ENCODE measurements at regions not wholly inside any gene's neighbourhood (a gene's known extent, or its start where the extent isn't known, plus 50 kb on each side); places are given as distances from the start of the nearest gene placed in this dataset.

GRCh38 chr13:40028446-40028845, 373.0 kb downstream of the COG6 start:
- DNase-seq (ENCODE audit: low read depth), result no peak
- TF ChIP-seq POLR2A (IDR thresholded peaks at IDR 0.05; ENCODE audit: extremely low read depth, insufficient read length) (no peak), MYC (IDR thresholded peaks at IDR 0.05; ENCODE audit: low read depth, low read length) (no peak), MAX (IDR thresholded peaks at IDR 0.05; ENCODE audit: low read depth, low read length) (no peak), CTCF (IDR thresholded peaks at IDR 0.05; ENCODE audit: low read depth, low read length) (no peak)

GRCh38 chr13:40031031-40031430, 375.6 kb downstream of the COG6 start:
- no peak for DNase-seq (ENCODE audit: low read depth)
- TF ChIP-seq CTCF (IDR thresholded peaks at IDR 0.05; ENCODE audit: low read depth, low read length), result no peak
- no peak for TF ChIP-seq MYC (IDR thresholded peaks at IDR 0.05; ENCODE audit: low read depth, low read length)
- TF ChIP-seq MAX (IDR thresholded peaks at IDR 0.05; ENCODE audit: low read depth, low read length), result no peak
- TF ChIP-seq POLR2A (IDR thresholded peaks at IDR 0.05; ENCODE audit: extremely low read depth, insufficient read length), result no peak
- no peak overlapping the region for H3K4me3 ChIP-seq (ENCODE audit: low read depth, low read length)

More at GRCh38 chr13:40028446-40028845, 373.0 kb downstream of the COG6 start:
- no peak overlapping the region for H3K4me3 ChIP-seq (ENCODE audit: low read depth, low read length)

- TF ChIP-seq CTCF (IDR thresholded peaks at IDR 0.05; ENCODE audit: low read depth, low read length), result no peak
- TF ChIP-seq MAX (IDR thresholded peaks at IDR 0.05; ENCODE audit: low read depth, low read length), result no peak
- TF ChIP-seq MYC (IDR thresholded peaks at IDR 0.05; ENCODE audit: low read depth, low read length), result no peak
- TF ChIP-seq POLR2A (IDR thresholded peaks at IDR 0.05; ENCODE audit: extremely low read depth, insufficient read length), result no peak
- H3K4me3 ChIP-seq (ENCODE audit: low read depth, low read length), result no peak overlapping the region
- DNase-seq (ENCODE audit: low read depth), result no peak
Measured at GRCh38 chr13:40039061-40039460, 383.6 kb downstream of the COG6 start.

GRCh38 chr13:40042991-40043390, 387.5 kb downstream of the COG6 start:
- no peak for DNase-seq (ENCODE audit: low read depth)
- TF ChIP-seq MYC (IDR thresholded peaks at IDR 0.05; ENCODE audit: low read depth, low read length), result no peak
- no peak for TF ChIP-seq POLR2A (IDR thresholded peaks at IDR 0.05; ENCODE audit: extremely low read depth, insufficient read length)
- H3K4me3 ChIP-seq (ENCODE audit: low read depth, low read length), result no peak overlapping the region

- no peak overlapping the region for H3K4me3 ChIP-seq (ENCODE audit: low read depth, low read length)
- TF ChIP-seq CTCF (IDR thresholded peaks at IDR 0.05; ENCODE audit: low read depth, low read length) (no peak), MAX (IDR thresholded peaks at IDR 0.05; ENCODE audit: low read depth, low read length) (no peak), MYC (IDR thresholded peaks at IDR 0.05; ENCODE audit: low read depth, low read length) (no peak), POLR2A (IDR thresholded peaks at IDR 0.05; ENCODE audit: extremely low read depth, insufficient read length) (no peak)
- DNase-seq (ENCODE audit: low read depth), result no peak
Measured at GRCh38 chr13:40043764-40044163, 388.3 kb downstream of the COG6 start.

GRCh38 chr13:40047322-40047771, 391.9 kb downstream of the COG6 start:
- H3K4me3 ChIP-seq (ENCODE audit: low read depth, low read length), result no peak overlapping the region
- no peak for DNase-seq (ENCODE audit: low read depth)
- TF ChIP-seq MYC (IDR thresholded peaks at IDR 0.05; ENCODE audit: low read depth, low read length) (no peak), CTCF (IDR thresholded peaks at IDR 0.05; ENCODE audit: low read depth, low read length) (no peak), MAX (IDR thresholded peaks at IDR 0.05; ENCODE audit: low read depth, low read length) (no peak), POLR2A (IDR thresholded peaks at IDR 0.05; ENCODE audit: extremely low read depth, insufficient read length) (no peak)

Measured in NB4 (cell line).